Transverse colon (tissue), 4 donors: ENCODE measurements at regions not wholly inside any gene's neighbourhood (a gene's known extent, or its start where the extent isn't known, plus 50 kb on each side); places are given as distances from the start of the nearest gene placed in this dataset.

Experiments used
- POLR2A ChIP-seq: fragments of 450-650 bp; IDR thresholded peaks from one replicate; pipeline ENCODE4 v1.6.1; 2016; ENCODE audit warnings: antibody characterized with exemption, mild to moderate bottlenecking, moderate library complexity
- POLR2AphosphoS5 ChIP-seq, 3 donors: sonication (generic); formaldehyde crosslinking; IDR thresholded peaks; one replicate each; pipeline ENCODE4 v1.6.1; 2016; ENCODE audit warnings: antibody characterized with exemption in 3 of 3
- TF ChIP-seq, protein P1 (sequence below), 5 experiments: fragments of 200-600 bp in 3 of 5; fragments of 450-650 bp in 2 of 5; sonication (generic) in 3 of 5; IDR thresholded peaks; 1 replicate in 2 of 5; 2 replicates in 3 of 5; pipeline ENCODE4 v1.5.1; 2016 to 2017; ENCODE audit warnings: antibody characterized with exemption in 5 of 5, inconsistent platforms in 3 of 5, mild to moderate bottlenecking in 2 of 5, moderate library complexity in 1 of 5

DNA sequence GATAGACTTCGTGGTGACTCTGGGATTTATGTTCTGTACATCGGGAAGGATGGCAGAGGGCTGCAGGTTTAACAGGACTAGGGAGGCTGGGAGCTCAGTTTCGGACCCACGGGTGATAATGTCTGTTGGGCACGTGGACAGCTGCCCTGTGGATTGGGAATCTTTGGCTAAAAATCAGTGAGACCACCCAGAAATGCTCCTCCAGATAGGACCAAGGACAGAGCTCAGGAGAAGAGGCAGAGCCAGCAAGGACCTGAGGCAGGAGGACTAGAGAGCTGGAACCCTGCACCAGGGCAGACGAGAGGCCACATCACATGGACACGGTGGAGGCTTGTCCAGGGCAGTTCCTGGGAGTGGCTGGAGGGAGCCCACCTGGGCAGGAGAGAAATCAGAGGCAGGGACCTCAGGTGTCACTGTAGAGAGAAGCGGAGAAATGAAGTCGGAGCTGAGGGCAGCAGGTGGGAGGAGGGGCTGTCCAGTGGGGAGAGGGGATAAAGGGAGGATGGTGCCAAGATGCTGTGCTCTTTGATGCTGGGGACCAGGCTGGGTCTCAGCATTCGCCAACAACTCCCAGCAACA is 79.2 kb downstream of the CPZ start:
- TF ChIP-seq POLR2A (no peak), POLR2AphosphoS5 (IDR thresholded peaks at IDR 0.05) (no peak)
- TF ChIP-seq, protein P1, sequence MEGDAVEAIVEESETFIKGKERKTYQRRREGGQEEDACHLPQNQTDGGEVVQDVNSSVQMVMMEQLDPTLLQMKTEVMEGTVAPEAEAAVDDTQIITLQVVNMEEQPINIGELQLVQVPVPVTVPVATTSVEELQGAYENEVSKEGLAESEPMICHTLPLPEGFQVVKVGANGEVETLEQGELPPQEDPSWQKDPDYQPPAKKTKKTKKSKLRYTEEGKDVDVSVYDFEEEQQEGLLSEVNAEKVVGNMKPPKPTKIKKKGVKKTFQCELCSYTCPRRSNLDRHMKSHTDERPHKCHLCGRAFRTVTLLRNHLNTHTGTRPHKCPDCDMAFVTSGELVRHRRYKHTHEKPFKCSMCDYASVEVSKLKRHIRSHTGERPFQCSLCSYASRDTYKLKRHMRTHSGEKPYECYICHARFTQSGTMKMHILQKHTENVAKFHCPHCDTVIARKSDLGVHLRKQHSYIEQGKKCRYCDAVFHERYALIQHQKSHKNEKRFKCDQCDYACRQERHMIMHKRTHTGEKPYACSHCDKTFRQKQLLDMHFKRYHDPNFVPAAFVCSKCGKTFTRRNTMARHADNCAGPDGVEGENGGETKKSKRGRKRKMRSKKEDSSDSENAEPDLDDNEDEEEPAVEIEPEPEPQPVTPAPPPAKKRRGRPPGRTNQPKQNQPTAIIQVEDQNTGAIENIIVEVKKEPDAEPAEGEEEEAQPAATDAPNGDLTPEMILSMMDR (IDR thresholded peaks at IDR 0.05): no peak
